Neural progenitor cell (in vitro differentiated cells): ENCODE measurements at regions not wholly inside any gene's neighbourhood (a gene's known extent, or its start where the extent isn't known, plus 50 kb on each side); places are given as distances from the start of the nearest gene placed in this dataset.

Experiments
- CTCF ChIP-seq: fragments of 200-600 bp; sonication (generic); IDR thresholded peaks from 2 replicates; pipeline ENCODE4 v1.5.1; 2017; ENCODE audit warnings: antibody characterized with exemption, mild to moderate bottlenecking
- EZH2 ChIP-seq: fragments of 200-600 bp; sonication (generic); IDR thresholded peaks from 2 replicates; pipeline ENCODE4 v1.6.1; 2017; ENCODE audit warnings: antibody characterized with exemption, mild to moderate bottlenecking, moderate library complexity
- EZH2phosphoT487 ChIP-seq: fragments of 200-600 bp; sonication (generic); IDR thresholded peaks from 2 replicates; pipeline ENCODE4 v1.6.1; 2017; ENCODE audit warnings: antibody characterized with exemption

DNA sequence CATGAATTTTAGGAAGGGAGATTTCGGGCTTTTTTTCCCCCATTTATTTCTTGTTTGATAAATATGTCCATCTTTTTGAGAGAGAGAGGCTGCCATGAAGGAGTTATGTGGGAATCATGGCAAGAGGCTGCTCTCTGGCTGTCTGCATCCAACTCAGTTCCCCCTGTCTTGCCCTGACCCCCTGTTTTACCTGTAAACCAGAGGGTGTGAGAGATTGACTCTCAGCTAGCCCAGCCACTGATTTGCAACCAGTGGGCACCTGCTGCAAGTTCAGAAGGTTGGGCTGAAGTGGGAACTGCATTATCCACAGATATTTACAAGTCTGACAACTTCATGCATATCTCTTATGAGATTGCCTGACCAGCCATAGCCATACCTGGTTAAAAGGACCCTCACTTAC lies 625.4 kb upstream of the FANCL start:
- TF ChIP-seq EZH2, result no peak
- TF ChIP-seq CTCF, result no peak
- no peak for TF ChIP-seq EZH2phosphoT487
